GM20000 (cell line): ENCODE measurements at regions not wholly inside any gene's neighbourhood (a gene's known extent, or its start where the extent isn't known, plus 50 kb on each side); places are given as distances from the start of the nearest gene placed in this dataset.

Experiments used
- DNase-seq: peaks from one replicate; pipeline ENCODE4 v3.0.0; 2012; ENCODE audit warnings: low spot score
- CTCF ChIP-seq: IDR thresholded peaks from 2 replicates; pipeline ENCODE4 v1.5.1; 2012; ENCODE audit warnings: mild to moderate bottlenecking, control low read depth; ENCODE audit errors: extremely low read depth, missing control alignments

GRCh38 chr3:38890426-38890825 is 74.4 kb upstream of the SCN10A start:
- no peak for TF ChIP-seq CTCF
- DNase-seq, result no peak

GRCh38 chr3:38878646-38879045 is 62.6 kb upstream of the SCN10A start:
- DNase-seq, result no peak
- no peak for TF ChIP-seq CTCF
